HG02970 (cell line): ENCODE measurements at regions not wholly inside any gene's neighbourhood (a gene's known extent, or its start where the extent isn't known, plus 50 kb on each side); places are given as distances from the start of the nearest gene placed in this dataset.

ENCODE experiments used
- ATAC-seq: cut with Tn5 transposase; IDR thresholded peaks from one replicate; pipeline ENCODE4 v1.9.1; 2021; ENCODE audit warnings: mild to moderate bottlenecking, moderate library complexity, moderate number of reproducible peaks; ENCODE audit not compliant: unreplicated experiment, low FRiP score

DNA sequence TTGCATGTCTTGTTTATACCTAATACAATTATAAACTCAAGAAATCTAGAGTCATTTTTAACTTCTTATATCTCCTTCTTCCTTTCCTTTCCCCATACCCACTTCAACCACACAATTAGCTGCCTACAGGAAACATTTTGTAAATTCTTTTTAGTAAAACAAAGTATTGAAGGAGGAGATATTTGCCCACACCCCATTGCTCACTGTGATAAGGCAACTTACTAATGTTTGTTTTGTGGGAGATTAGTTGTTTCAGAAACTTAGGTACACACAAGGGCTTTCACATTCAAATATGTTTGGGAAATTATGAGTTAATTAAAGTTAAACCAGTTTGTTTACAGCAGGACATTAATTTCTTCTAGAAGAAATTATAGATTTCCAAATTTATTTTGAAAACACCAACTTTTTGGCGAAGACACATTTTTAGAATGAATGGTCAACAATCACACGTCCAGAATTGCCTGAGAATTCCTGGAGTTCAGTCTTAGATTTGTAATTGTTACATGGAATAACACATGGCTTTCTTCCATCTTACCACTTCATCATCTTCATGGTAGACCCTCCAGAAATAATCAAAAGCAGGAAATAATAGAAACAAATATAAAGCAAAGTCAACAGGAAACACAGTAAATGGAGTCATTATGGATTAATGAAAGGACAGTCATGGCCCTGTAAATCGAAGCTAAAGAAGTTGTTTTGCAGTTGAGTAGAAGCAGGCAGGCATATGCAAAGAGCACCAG is 62.5 kb upstream of the RAB27B start:
- ATAC-seq: no peak

- ATAC-seq: no peak
These were observed 61.6 kb upstream of the RAB27B start for GRCh38 chr18:54766634-54767033.

GRCh38 chr18:54767098-54767497 is 61.2 kb upstream of the RAB27B start:
- no peak for ATAC-seq

GRCh38 chr18:54769526-54770464 is 58.5 kb upstream of the RAB27B start:
- no peak for ATAC-seq

DNA sequence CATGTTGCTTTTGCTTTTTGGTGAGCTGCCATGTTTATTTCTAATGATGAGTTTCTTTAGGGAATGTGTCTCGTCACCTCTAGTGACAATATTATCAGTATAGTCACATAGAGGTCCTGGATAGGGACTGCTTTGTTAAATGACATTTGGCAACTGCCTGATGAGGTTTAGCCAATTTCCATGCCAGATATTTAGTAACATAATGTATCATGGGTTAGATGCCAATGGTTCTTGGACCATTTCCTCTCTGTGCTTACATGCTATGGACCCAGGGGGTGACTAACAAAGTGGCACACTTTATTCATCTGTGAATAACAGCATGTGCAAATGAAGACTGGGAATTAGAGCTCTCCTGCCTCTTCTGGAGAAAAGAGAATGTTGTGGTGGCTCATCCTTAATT is 56.2 kb upstream of the RAB27B start:
- no peak for ATAC-seq

GRCh38 chr18:54774423-54774822 is 53.9 kb upstream of the RAB27B start:
- ATAC-seq: no peak

DNA sequence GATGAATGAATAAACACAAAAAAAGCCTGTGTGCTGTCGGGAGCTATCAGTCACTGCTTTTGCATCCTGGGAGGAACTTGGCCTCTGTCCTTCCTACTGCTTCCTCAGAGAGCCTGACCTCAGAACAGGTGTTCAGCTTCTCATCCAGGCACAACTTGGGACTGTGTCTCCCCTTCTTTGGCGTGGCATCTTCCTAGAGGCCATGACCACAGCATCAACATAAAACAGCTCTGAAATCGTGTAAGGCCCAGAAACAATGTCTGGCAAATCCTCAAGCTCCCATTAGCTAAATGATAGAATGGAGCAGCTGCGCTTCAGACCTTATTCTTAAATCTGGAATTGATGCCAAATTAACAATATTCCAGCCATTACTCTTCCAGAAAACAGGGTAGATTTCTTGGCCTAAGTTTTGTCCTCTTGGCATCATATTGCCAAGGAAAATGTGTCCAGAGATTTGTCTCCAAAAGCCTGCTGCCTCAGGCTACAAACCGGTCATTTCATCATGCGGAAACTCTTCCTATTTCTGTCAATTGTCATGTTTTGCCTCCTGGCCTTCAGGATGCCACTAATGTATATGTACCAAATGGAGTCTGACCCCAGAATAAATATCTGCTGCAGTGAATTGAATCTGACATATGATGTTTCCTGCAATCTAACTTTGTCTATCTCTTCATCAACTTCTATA is 53.2 kb upstream of the RAB27B start:
- no peak for ATAC-seq

GRCh38 chr18:54775686-54776085 is 52.6 kb upstream of the RAB27B start:
- no peak for ATAC-seq

DNA sequence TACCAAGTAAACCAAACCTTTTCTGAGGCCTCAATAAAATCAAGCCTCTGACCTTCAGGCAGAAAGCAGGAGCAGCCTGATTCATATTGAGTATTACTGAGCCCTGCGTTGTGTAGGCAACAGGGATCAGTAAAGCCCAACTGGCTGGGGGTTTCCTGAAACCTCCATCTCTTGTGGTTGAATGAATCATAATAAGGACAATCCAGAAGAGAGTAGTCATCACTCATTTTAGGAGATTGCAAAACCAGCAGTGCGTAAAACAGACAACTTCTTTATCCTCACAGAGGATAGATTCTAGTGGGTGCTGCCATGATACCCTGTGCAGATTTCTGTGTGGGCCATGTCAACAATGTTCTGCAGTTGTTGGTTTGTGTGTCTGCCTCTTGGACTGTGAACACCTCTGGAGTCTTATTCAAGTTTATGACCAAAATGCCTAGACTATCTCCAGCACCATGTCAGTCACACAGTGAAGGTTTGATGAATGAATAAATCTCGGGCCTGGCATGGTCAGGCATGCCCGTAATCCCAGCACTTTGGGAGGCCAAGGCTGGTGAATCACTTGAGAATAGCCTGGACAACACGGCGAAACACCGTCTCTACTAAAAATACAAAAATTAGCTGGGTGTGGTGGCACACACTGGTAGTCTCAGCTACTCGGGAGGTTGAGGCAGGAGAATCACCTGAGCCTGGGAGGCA is 51.8 kb upstream of the RAB27B start:
- peak; percentile 68 for ATAC-seq

DNA sequence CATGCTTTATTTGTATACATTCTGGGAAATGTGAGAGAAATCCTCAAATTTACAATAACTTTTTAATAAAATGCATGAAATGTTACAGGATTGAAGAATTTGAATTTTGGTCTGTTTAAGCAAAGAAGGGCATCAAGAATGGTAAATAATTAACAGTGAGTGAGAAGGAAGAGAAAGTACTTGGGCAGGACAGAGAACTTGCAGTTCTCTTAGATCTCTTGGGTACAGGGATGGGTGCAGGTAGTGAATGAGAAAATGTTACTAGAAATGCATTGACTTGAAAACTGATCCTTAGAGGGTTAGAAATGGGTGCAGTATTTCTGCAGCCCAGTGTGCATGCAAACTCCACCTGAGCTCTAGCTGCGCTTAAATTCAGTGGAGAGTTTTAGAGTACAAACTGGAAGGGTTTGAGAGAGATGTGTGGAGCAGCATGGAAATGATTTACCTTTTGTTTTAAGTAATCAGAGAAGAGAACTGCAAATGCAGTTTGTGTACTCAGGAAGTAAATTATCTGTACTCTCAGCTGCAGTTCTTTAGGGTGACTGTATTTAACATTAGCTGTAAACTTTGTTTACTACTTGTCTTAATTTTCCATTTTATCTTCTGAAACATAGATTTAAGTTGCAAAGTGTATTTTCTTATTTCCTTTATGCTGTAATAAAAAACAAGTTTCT is 51.0 kb upstream of the RAB27B start:
- no peak for ATAC-seq

DNA sequence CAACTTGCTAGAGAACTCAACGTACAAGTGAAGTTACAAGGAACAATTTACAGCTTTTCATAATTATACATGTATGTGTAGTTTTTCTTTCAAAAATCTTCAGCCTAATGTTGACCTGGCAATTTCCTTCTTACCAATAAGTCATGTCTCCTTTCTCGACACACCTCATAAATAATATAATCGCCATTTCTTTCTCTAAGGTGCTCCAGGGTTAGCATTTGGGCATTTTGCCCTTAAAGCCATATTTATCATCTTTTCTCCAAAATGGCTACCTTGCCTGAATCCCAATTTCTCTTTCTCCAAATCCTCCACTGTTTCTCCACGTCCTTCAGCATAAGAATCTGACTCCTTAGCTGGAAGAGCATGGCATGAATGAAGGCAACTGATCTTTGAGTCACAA is 50.3 kb upstream of the RAB27B start:
- ATAC-seq: no peak
